ENCODE measurements at regions not wholly inside any gene's neighbourhood (a gene's known extent, or its start where the extent isn't known, plus 50 kb on each side); places are given as distances from the start of the nearest gene placed in this dataset.

DNA sequence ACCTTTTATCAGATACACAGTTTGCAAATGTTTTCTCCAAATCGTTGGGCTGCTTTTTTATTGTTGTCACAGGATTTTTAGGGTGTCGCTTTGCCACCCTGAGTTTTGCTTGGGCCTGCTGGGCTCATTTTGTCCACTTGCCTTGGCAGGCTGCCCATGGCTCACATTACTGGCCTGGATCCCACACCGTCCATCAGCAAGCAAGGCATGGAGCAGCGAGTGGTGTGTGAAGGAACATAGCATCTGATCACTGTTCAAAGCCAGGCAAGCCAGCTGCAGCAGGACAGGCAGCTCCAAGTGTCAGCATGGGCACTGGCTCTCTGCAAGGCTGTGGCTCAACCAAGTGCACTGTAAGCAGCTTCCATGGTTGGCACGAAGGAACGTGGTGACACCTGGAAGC, 261.4 kb upstream of the TECRL start (continued):
- TF ChIP-seq, protein P1, sequence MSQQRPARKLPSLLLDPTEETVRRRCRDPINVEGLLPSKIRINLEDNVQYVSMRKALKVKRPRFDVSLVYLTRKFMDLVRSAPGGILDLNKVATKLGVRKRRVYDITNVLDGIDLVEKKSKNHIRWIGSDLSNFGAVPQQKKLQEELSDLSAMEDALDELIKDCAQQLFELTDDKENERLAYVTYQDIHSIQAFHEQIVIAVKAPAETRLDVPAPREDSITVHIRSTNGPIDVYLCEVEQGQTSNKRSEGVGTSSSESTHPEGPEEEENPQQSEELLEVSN (IDR thresholded peaks at IDR 0.05): no peak
- TF ChIP-seq SRF (IDR thresholded peaks at IDR 0.05; ENCODE audit: low read depth, low read length): no peak
- TF ChIP-seq CREB1 (IDR thresholded peaks at IDR 0.05): no peak
- TF ChIP-seq SP4 (IDR thresholded peaks at IDR 0.05; ENCODE audit: low read length): no peak
- no peak for TF ChIP-seq MAFK (IDR thresholded peaks at IDR 0.05; ENCODE audit: low read depth, low read length)
- no peak for TF ChIP-seq SIX5 (IDR thresholded peaks at IDR 0.05; ENCODE audit: low read depth, low read length)
- TF ChIP-seq KDM1A (IDR thresholded peaks at IDR 0.05; ENCODE audit: borderline replicate concordance, low read length): no peak
- TF ChIP-seq CBX5 (IDR thresholded peaks at IDR 0.05; ENCODE audit: low read depth, low read length): no peak
